Fibroblast of gingiva (primary cell): ENCODE measurements at regions not wholly inside any gene's neighbourhood (a gene's known extent, or its start where the extent isn't known, plus 50 kb on each side); places are given as distances from the start of the nearest gene placed in this dataset.
A peak's percentile ranks its signal among the peaks of the same experiment; 100 is the strongest.

ENCODE experiments used
- DNase-seq: peaks from one replicate; pipeline ENCODE4 v3.0.0-alpha.2; 2011; ENCODE audit warnings: low read depth

- DNase-seq: no peak
Observed at GRCh38 chr13:106350208-106350607, 185.3 kb downstream of the EFNB2 start.

GRCh38 chr13:106349080-106349931 is 186.2 kb downstream of the EFNB2 start:
- no peak for DNase-seq

GRCh38 chr13:106348075-106348840 is 187.2 kb downstream of the EFNB2 start:
- no peak for DNase-seq

GRCh38 chr13:106344342-106344741 is 191.1 kb downstream of the EFNB2 start:
- DNase-seq: no peak

- DNase-seq: no peak
Observed at GRCh38 chr13:106343836-106344235, 191.6 kb downstream of the EFNB2 start.

GRCh38 chr13:106340249-106340648 is 195.2 kb downstream of the EFNB2 start:
- no peak for DNase-seq

GRCh38 chr13:106337096-106337850 is 198.2 kb downstream of the EFNB2 start:
- no peak for DNase-seq

GRCh38 chr13:106336668-106337067 is 198.8 kb downstream of the EFNB2 start:
- no peak for DNase-seq

- no peak for DNase-seq
Observed at GRCh38 chr13:106332621-106333020, 202.8 kb downstream of the EFNB2 start.

- no peak for DNase-seq
Observed at GRCh38 chr13:106331116-106331515, 204.3 kb downstream of the EFNB2 start.

GRCh38 chr13:106329941-106330340 is 205.5 kb downstream of the EFNB2 start:
- no peak for DNase-seq

GRCh38 chr13:106326751-106327150 is 208.7 kb downstream of the EFNB2 start:
- DNase-seq: no peak

- DNase-seq: no peak
Observed at GRCh38 chr13:106324444-106324843, 211.0 kb downstream of the EFNB2 start.

- DNase-seq: no peak
Observed at GRCh38 chr13:106322628-106323027, 212.8 kb downstream of the EFNB2 start.

- peak; percentile 44 for DNase-seq
Observed at GRCh38 chr13:106318941-106319411, 216.5 kb downstream of the EFNB2 start.

GRCh38 chr13:106314417-106314816 is 221.0 kb downstream of the EFNB2 start:
- no peak for DNase-seq

- DNase-seq: no peak
Observed at GRCh38 chr13:106311004-106311403, 224.5 kb downstream of the EFNB2 start.

GRCh38 chr13:106310291-106310865 is 225.1 kb downstream of the EFNB2 start:
- DNase-seq: no peak

GRCh38 chr13:106306748-106307277 is 228.6 kb downstream of the EFNB2 start:
- DNase-seq: no peak

GRCh38 chr13:106302843-106303242 is 232.6 kb downstream of the EFNB2 start:
- no peak for DNase-seq

- DNase-seq: no peak
Observed at GRCh38 chr13:106302011-106302410, 233.5 kb downstream of the EFNB2 start.

- peak; percentile 40 for DNase-seq
Observed at GRCh38 chr13:106299621-106300020, 235.8 kb downstream of the EFNB2 start.
